Kasumi-1 (cell line): ENCODE measurements at regions not wholly inside any gene's neighbourhood (a gene's known extent, or its start where the extent isn't known, plus 50 kb on each side); places are given as distances from the start of the nearest gene placed in this dataset.
"Not testable (repeated sequence)": the region's sequence is repeated elsewhere in the genome, so short reads cannot be mapped to it uniquely, and the experiment has no call there.

Experiments
- DNase-seq, 2 experiments: peaks; one replicate each; lab custom pipeline; 2025; lab: John Stamatoyannopoulos, UW

GRCh38 chr12:3421191-3421978 is 69.6 kb upstream of the PRMT8 start:
- DNase-seq: no peak

GRCh38 chr12:3424796-3425195 is 66.2 kb upstream of the PRMT8 start:
- DNase-seq: not testable (repeated sequence)

- DNase-seq: no peak
Observed at GRCh38 chr12:3427956-3428355, 63.0 kb upstream of the PRMT8 start.

GRCh38 chr12:3428631-3429030 is 62.4 kb upstream of the PRMT8 start:
- DNase-seq: no peak

- DNase-seq: not testable (repeated sequence)
Observed at GRCh38 chr12:3429523-3429922, 61.5 kb upstream of the PRMT8 start.

GRCh38 chr12:3431686-3432085 is 59.3 kb upstream of the PRMT8 start:
- no peak for DNase-seq

GRCh38 chr12:3432176-3432742 is 58.7 kb upstream of the PRMT8 start:
- no peak for DNase-seq

- no peak for DNase-seq
Observed at GRCh38 chr12:3432868-3433267, 58.1 kb upstream of the PRMT8 start.

- DNase-seq: no peak
Observed at GRCh38 chr12:3436461-3437065, 54.4 kb upstream of the PRMT8 start.

GRCh38 chr12:3437986-3438385 is 53.0 kb upstream of the PRMT8 start:
- DNase-seq: no peak

GRCh38 chr12:3438401-3438800 is 52.6 kb upstream of the PRMT8 start:
- DNase-seq: no peak
